Right atrium auricular region (tissue), 2 donors: ENCODE measurements at regions not wholly inside any gene's neighbourhood (a gene's known extent, or its start where the extent isn't known, plus 50 kb on each side); places are given as distances from the start of the nearest gene placed in this dataset.
"Not testable (repeated sequence)": the region's sequence is repeated elsewhere in the genome, so short reads cannot be mapped to it uniquely, and the experiment has no call there.

Experiments used
- DNase-seq: peaks from one replicate; pipeline ENCODE4 v3.0.0-alpha.2; 2019; ENCODE audit warnings: low spot score
- H3K27ac ChIP-seq, 2 donors: fragments of 200-600 bp; sonication (generic); 1 replicate in 1 of 2; 2 replicates in 1 of 2; pipeline ENCODE4 v1.5.1; 2016 to 2019
- H3K27me3 ChIP-seq, 2 donors: fragments of 200-600 bp; sonication (generic); one replicate each; pipeline versions ENCODE4 v1.5.1 to v1.6.0; 2017 to 2019
- H3K36me3 ChIP-seq: fragments of 200-600 bp; sonication (generic); one replicate; pipeline ENCODE4 v1.5.1; 2016
- H3K4me1 ChIP-seq, 2 donors: fragments of 200-600 bp; sonication (generic); one replicate each; pipeline versions ENCODE4 v1.5.1 to v1.6.0; 2017 to 2019
- H3K4me3 ChIP-seq, 2 donors: fragments of 200-600 bp; sonication (generic); 1 replicate in 1 of 2; 2 replicates in 1 of 2; pipeline ENCODE4 v1.5.1; 2017 to 2019; ENCODE audit warnings: mild to moderate bottlenecking in 1 of 2, moderate library complexity in 1 of 2
- H3K9me3 ChIP-seq, 2 donors: fragments of 200-600 bp; sonication (generic); one replicate each; pipeline ENCODE4 v1.5.1; 2019
- CTCF ChIP-seq, 2 donors: fragments of 200-600 bp; sonication (generic); IDR thresholded peaks; one replicate each; pipeline ENCODE4 v1.5.1; 2019; ENCODE audit warnings: antibody characterized with exemption in 2 of 2

GRCh38 chr6:131336596-131336995 lies 201.3 kb downstream of the AKAP7 start:
- no peaks in the 10 kb centered on the region for H3K27me3 ChIP-seq
- H3K36me3 ChIP-seq = no peaks in the 10 kb centered on the region
- TF ChIP-seq CTCF (IDR thresholded peaks at IDR 0.05) = no peak
- H3K4me1 ChIP-seq = no peaks in the 10 kb centered on the region
- no peak overlapping the region for H3K27ac ChIP-seq
- H3K4me3 ChIP-seq = no peak overlapping the region
- H3K9me3 ChIP-seq = no peaks in the 10 kb centered on the region
- no peak for DNase-seq

- not testable (repeated sequence) for H3K36me3 ChIP-seq, H3K27me3 ChIP-seq, H3K27ac ChIP-seq, H3K4me1 ChIP-seq, H3K9me3 ChIP-seq, H3K4me3 ChIP-seq, DNase-seq
Measured at GRCh38 chr6:131346896-131347295, 211.6 kb downstream of the AKAP7 start.

- no peak for TF ChIP-seq CTCF (IDR thresholded peaks at IDR 0.05)
- DNase-seq = no peak
Measured at GRCh38 chr6:131348572-131348971, 213.3 kb downstream of the AKAP7 start.

GRCh38 chr6:131349199-131349598 lies 213.9 kb downstream of the AKAP7 start:
- Histone ChIP-seq H3K36me3 (no peaks in the 10 kb centered on the region), H3K9me3 (no peaks in the 10 kb centered on the region), H3K27ac (no peak overlapping the region), H3K27me3 (no peaks in the 10 kb centered on the region), H3K4me1 (no peaks in the 10 kb centered on the region), H3K4me3 (no peak overlapping the region)
- no peak for DNase-seq
- TF ChIP-seq CTCF (IDR thresholded peaks at IDR 0.05) = no peak

More at GRCh38 chr6:131348572-131348971, 213.3 kb downstream of the AKAP7 start:
- H3K4me3 ChIP-seq = no peak overlapping the region
- no peaks in the 10 kb centered on the region for H3K27me3 ChIP-seq
- no peaks in the 10 kb centered on the region for H3K36me3 ChIP-seq
- H3K9me3 ChIP-seq = no peaks in the 10 kb centered on the region
- H3K4me1 ChIP-seq = no peaks in the 10 kb centered on the region
- H3K27ac ChIP-seq = no peak overlapping the region

GRCh38 chr6:131353106-131353505 lies 217.8 kb downstream of the AKAP7 start:
- no peak overlapping the region for H3K4me3 ChIP-seq
- no peak for DNase-seq
- no peak overlapping the region for H3K27ac ChIP-seq
- H3K9me3 ChIP-seq = no peaks in the 10 kb centered on the region
- no peak for TF ChIP-seq CTCF (IDR thresholded peaks at IDR 0.05)
- H3K36me3 ChIP-seq = no peaks in the 10 kb centered on the region
- no peaks in the 10 kb centered on the region for H3K27me3 ChIP-seq
- no peaks in the 10 kb centered on the region for H3K4me1 ChIP-seq

- Histone ChIP-seq H3K4me3 (no peak overlapping the region), H3K4me1 (no peaks in the 10 kb centered on the region), H3K9me3 (no peaks in the 10 kb centered on the region), H3K36me3 (no peaks in the 10 kb centered on the region), H3K27me3 (no peaks in the 10 kb centered on the region), H3K27ac (no peak overlapping the region)
- TF ChIP-seq CTCF (IDR thresholded peaks at IDR 0.05) = no peak
- no peak for DNase-seq
Measured at GRCh38 chr6:131353876-131354275, 218.6 kb downstream of the AKAP7 start.
